Dermis blood vessel endothelial cell (primary cell): ENCODE measurements at regions not wholly inside any gene's neighbourhood (a gene's known extent, or its start where the extent isn't known, plus 50 kb on each side); places are given as distances from the start of the nearest gene placed in this dataset.
A peak's percentile ranks its signal among the peaks of the same experiment; 100 is the strongest.
"Not testable (repeated sequence)": the region's sequence is repeated elsewhere in the genome, so short reads cannot be mapped to it uniquely, and the experiment has no call there.

ENCODE experiments used
- DNase-seq: peaks from one replicate; pipeline ENCODE4 v3.0.0; 2010

GRCh38 chr14:62429683-62430082, 615.6 kb downstream of the KCNH5 start:
- no peak for DNase-seq

GRCh38 chr14:62431496-62431895, 613.8 kb downstream of the KCNH5 start:
- DNase-seq = no peak

DNA sequence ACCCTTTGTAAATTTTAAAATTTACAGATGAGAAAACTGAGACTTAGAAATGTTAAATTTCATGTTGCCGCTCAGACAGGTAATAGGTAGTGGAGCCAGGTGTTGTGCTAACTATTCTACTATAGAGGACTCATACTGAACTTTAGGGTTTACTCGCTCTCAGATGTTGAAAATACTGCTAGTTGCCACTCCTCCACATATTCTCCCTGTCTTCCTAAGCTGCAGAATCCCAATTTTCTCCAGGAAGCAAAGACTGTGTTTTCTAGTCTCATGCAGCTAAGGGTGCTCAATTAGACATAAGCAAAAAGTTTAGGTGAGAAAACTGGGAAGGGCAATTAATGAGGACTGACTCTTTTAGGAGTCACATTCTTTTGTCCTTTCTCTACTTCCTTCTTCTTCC, 612.3 kb downstream of the KCNH5 start:
- DNase-seq = no peak

- DNase-seq = peak; percentile 0
Observed at GRCh38 chr14:62436261-62436660, 609.0 kb downstream of the KCNH5 start.

GRCh38 chr14:62439210-62439609, 606.0 kb downstream of the KCNH5 start:
- DNase-seq = no peak

- no peak for DNase-seq
Observed at GRCh38 chr14:62443796-62444195, 601.5 kb downstream of the KCNH5 start.

- DNase-seq = no peak
Observed at GRCh38 chr14:62445570-62445969, 599.7 kb downstream of the KCNH5 start.

GRCh38 chr14:62451221-62451620, 594.0 kb downstream of the KCNH5 start:
- DNase-seq = no peak

DNA sequence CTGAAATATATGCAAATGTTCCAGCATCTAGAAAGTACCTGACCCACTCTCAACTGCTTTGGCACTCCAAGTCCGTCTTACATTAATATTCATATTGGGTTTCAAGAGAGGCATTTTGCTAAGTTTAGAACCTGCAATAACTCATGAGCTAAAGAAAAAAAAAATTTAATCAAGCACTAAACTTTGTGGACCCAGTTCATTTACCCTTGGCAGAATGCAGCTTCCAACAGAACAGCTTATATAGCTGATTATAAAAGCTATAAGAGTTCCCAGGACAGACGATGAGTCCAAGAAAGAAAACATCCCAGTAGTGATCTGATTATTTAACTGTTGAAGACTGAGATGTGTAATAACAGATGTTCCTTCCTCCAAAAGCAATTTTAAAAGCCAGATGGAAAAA, 592.0 kb downstream of the KCNH5 start:
- no peak for DNase-seq

DNA sequence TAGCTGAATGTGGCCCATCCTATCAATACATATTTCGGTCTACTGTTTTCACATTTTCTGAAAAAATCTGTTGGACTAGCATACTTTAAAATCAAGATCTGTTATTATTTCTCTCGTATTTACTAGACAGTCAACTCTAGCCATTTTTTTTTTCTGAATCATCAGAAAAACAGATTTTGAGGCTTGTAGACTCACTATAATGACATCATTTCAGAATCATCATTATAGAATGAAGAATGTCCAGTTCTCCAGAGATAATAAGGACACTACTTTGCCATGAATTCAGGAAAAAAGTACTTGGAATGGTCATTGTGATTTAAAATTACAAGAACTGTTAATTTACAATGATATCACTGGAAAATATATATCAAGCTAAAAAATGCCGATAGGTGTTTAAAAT, 589.8 kb downstream of the KCNH5 start:
- no peak for DNase-seq

GRCh38 chr14:62462988-62463387, 582.3 kb downstream of the KCNH5 start:
- DNase-seq = no peak

GRCh38 chr14:62468946-62469345, 576.3 kb downstream of the KCNH5 start:
- no peak for DNase-seq

- no peak for DNase-seq
Observed at GRCh38 chr14:62470935-62471334, 574.3 kb downstream of the KCNH5 start.

GRCh38 chr14:62491146-62491545, 554.1 kb downstream of the KCNH5 start:
- DNase-seq = no peak

- no peak for DNase-seq
Observed at GRCh38 chr14:62497708-62498107, 547.5 kb downstream of the KCNH5 start.

- DNase-seq = no peak
Observed at GRCh38 chr14:62501021-62501750, 544.1 kb downstream of the KCNH5 start.

DNA sequence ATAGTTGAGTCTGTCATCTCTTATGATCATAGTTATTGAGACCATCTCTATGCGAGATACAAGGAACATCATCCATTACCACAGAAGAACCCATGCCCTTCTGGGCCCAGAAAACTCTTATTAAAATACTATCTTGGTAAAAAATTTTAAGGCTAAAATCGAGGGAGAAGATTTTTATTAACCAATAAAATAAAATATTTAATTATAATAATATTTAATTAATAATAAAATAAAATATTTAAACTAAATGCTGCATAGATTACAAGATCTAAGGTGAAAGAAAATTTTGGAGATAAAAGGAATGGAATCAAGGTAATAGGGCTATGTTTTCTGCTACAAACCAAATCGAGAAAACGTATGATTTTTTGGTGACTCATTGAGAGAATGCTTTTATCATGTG, 540.2 kb downstream of the KCNH5 start:
- DNase-seq = no peak

- DNase-seq = not testable (repeated sequence)
Observed at GRCh38 chr14:62521309-62521708, 523.9 kb downstream of the KCNH5 start.

GRCh38 chr14:62528296-62528695, 517.0 kb downstream of the KCNH5 start:
- DNase-seq = no peak

GRCh38 chr14:62532181-62532580, 513.1 kb downstream of the KCNH5 start:
- DNase-seq = no peak

GRCh38 chr14:62546862-62547474, 498.3 kb downstream of the KCNH5 start:
- no peak for DNase-seq

GRCh38 chr14:62557416-62557815, 487.8 kb downstream of the KCNH5 start:
- DNase-seq = no peak

- DNase-seq = no peak
Observed at GRCh38 chr14:62558451-62558850, 486.8 kb downstream of the KCNH5 start.

DNA sequence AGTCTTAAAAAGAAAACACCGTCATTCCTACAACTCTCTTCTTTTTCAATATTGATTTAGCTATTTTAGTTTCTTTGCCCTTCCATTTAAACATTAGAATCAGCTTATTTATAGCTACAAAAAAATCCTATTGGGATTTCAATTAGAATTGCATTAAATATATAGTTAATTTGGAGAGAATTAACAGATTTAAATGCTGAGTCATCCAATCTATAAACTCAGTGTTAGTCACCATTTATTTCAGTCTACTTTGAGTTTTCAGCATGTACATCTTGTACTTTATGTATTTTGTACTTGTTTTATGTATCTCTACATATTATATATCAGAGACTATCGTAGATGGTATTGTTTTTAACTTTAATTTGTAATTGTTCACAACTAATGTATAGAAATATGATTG, 460.0 kb downstream of the KCNH5 start:
- no peak for DNase-seq

- DNase-seq = no peak
Observed at GRCh38 chr14:62592877-62593276, 452.4 kb downstream of the KCNH5 start.
